Epidermal melanocyte (primary cell): ENCODE measurements at regions not wholly inside any gene's neighbourhood (a gene's known extent, or its start where the extent isn't known, plus 50 kb on each side); places are given as distances from the start of the nearest gene placed in this dataset.
"Not testable (repeated sequence)": the region's sequence is repeated elsewhere in the genome, so short reads cannot be mapped to it uniquely, and the experiment has no call there.

Experiments used
- DNase-seq: peaks from one replicate; pipeline ENCODE4 v3.0.0; 2011; ENCODE audit warnings: low spot score; ENCODE audit not compliant: insufficient read length

GRCh38 chr3:177764377-177764912, 567.2 kb upstream of the TBL1XR1 start:
- no peak for DNase-seq

- no peak for DNase-seq
Measured at GRCh38 chr3:177764933-177765332, 567.7 kb upstream of the TBL1XR1 start.

- no peak for DNase-seq
Measured at GRCh38 chr3:177770383-177771230, 573.3 kb upstream of the TBL1XR1 start.

GRCh38 chr3:177771780-177772179, 574.5 kb upstream of the TBL1XR1 start:
- no peak for DNase-seq

- no peak for DNase-seq
Measured at GRCh38 chr3:177772908-177773557, 575.8 kb upstream of the TBL1XR1 start.

GRCh38 chr3:177773717-177774116, 576.4 kb upstream of the TBL1XR1 start:
- DNase-seq, result no peak

GRCh38 chr3:177776661-177777101, 579.4 kb upstream of the TBL1XR1 start:
- no peak for DNase-seq

GRCh38 chr3:177777699-177778098, 580.4 kb upstream of the TBL1XR1 start:
- DNase-seq, result no peak

GRCh38 chr3:177778633-177779032, 581.4 kb upstream of the TBL1XR1 start:
- DNase-seq, result no peak

- no peak for DNase-seq
Measured at GRCh38 chr3:177781686-177782161, 584.4 kb upstream of the TBL1XR1 start.

- DNase-seq, result no peak
Measured at GRCh38 chr3:177783338-177783737, 586.1 kb upstream of the TBL1XR1 start.

GRCh38 chr3:177783767-177784166, 586.5 kb upstream of the TBL1XR1 start:
- no peak for DNase-seq

GRCh38 chr3:177787279-177788041, 590.2 kb upstream of the TBL1XR1 start:
- no peak for DNase-seq

- no peak for DNase-seq
Measured at GRCh38 chr3:177789500-177789899, 592.2 kb upstream of the TBL1XR1 start.

- DNase-seq, result no peak
Measured at GRCh38 chr3:177792311-177793030, 595.2 kb upstream of the TBL1XR1 start.

- DNase-seq, result no peak
Measured at GRCh38 chr3:177793451-177793850, 596.2 kb upstream of the TBL1XR1 start.

GRCh38 chr3:177795216-177795615, 597.9 kb upstream of the TBL1XR1 start:
- DNase-seq, result no peak

- no peak for DNase-seq
Measured at GRCh38 chr3:177795859-177796258, 598.6 kb upstream of the TBL1XR1 start.

- DNase-seq, result not testable (repeated sequence)
Measured at GRCh38 chr3:177800147-177800546, 602.9 kb upstream of the TBL1XR1 start.

- no peak for DNase-seq
Measured at GRCh38 chr3:177800561-177800960, 603.3 kb upstream of the TBL1XR1 start.
